B cell (primary cell): ENCODE measurements at regions not wholly inside any gene's neighbourhood (a gene's known extent, or its start where the extent isn't known, plus 50 kb on each side); places are given as distances from the start of the nearest gene placed in this dataset.

Experiments used
- EZH2 ChIP-seq: IDR thresholded peaks from 2 replicates; pipeline ENCODE4 v1.6.1; 2012; ENCODE audit warnings: borderline replicate concordance, low read depth, mild to moderate bottlenecking, moderate library complexity, low read length; ENCODE audit not compliant: insufficient read depth, poor library complexity, severe bottlenecking
- TF ChIP-seq, protein P1 (sequence below): fragments of 200-600 bp; IDR thresholded peaks from one replicate; pipeline ENCODE4 v1.8.0; 2022; ENCODE audit warnings: antibody characterized with exemption, mild to moderate bottlenecking

DNA sequence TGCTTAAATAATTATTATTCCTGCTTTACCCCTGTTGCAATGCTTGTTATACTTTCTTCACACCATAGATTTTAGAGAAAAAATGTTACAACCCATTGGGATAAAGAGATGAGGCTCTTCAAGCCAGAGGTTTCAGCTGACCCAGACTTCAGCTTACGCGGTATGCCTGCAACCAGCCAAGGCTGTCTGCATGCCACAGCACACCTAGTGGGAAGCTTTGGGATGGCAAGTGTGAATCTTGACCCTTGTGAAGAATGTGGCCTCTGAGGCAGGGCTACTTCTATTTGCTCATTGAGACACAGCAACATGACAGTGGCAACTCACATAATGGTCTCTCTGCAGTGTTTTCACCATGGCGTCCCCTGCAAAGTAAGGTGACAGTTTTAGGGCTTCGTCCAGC, 193.9 kb upstream of the PIRT start:
- TF ChIP-seq, protein P1, sequence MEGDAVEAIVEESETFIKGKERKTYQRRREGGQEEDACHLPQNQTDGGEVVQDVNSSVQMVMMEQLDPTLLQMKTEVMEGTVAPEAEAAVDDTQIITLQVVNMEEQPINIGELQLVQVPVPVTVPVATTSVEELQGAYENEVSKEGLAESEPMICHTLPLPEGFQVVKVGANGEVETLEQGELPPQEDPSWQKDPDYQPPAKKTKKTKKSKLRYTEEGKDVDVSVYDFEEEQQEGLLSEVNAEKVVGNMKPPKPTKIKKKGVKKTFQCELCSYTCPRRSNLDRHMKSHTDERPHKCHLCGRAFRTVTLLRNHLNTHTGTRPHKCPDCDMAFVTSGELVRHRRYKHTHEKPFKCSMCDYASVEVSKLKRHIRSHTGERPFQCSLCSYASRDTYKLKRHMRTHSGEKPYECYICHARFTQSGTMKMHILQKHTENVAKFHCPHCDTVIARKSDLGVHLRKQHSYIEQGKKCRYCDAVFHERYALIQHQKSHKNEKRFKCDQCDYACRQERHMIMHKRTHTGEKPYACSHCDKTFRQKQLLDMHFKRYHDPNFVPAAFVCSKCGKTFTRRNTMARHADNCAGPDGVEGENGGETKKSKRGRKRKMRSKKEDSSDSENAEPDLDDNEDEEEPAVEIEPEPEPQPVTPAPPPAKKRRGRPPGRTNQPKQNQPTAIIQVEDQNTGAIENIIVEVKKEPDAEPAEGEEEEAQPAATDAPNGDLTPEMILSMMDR, result no peak
- no peak for TF ChIP-seq EZH2
